Spleen (tissue), 11 donors: ENCODE measurements at regions not wholly inside any gene's neighbourhood (a gene's known extent, or its start where the extent isn't known, plus 50 kb on each side); places are given as distances from the start of the nearest gene placed in this dataset.
A peak's percentile ranks its signal among the peaks of the same experiment; 100 is the strongest.

Experiments used
- DNase-seq: peaks from one replicate; pipeline ENCODE4 v3.0.0-alpha.2; 2020
- H3K27ac ChIP-seq, 8 donors: fragments of 200-600 bp; sonication (generic) in 7 of 8; 1 replicate in 4 of 8; 2 replicates in 4 of 8; pipeline versions ENCODE4 v1.5.0 to v1.8.0; 2016 to 2021; ENCODE audit warnings: inconsistent platforms in 4 of 8, mild to moderate bottlenecking in 4 of 8, moderate library complexity in 1 of 8
- H3K27me3 ChIP-seq, 7 donors: fragments of 200-600 bp; sonication (generic) in 6 of 7; replicated peaks in 1 of 7; 1 replicate in 4 of 7; 2 replicates in 3 of 7; pipeline versions ENCODE4 v1.5.0 to v1.8.0; 2016 to 2021; ENCODE audit warnings: inconsistent platforms in 3 of 7, mild to moderate bottlenecking in 1 of 7
- H3K36me3 ChIP-seq, 6 donors: fragments of 200-600 bp; sonication (generic) in 5 of 6; 1 replicate in 4 of 6; 2 replicates in 2 of 6; pipeline versions ENCODE4 v1.5.0 to v1.8.0; 2016 to 2021; ENCODE audit warnings: inconsistent platforms in 2 of 6
- H3K4me1 ChIP-seq, 6 donors: fragments of 200-600 bp; sonication (generic) in 5 of 6; 1 replicate in 3 of 6; 2 replicates in 3 of 6; pipeline versions ENCODE4 v1.5.0 to v1.8.0; 2016 to 2021; ENCODE audit warnings: inconsistent platforms in 3 of 6
- H3K4me3 ChIP-seq, 8 donors: fragments of 200-600 bp; sonication (generic) in 7 of 8; 1 replicate in 4 of 8; 2 replicates in 4 of 8; pipeline versions ENCODE4 v1.5.0 to v1.8.0; 2016 to 2021; ENCODE audit warnings: inconsistent platforms in 4 of 8, mild to moderate bottlenecking in 4 of 8, moderate library complexity in 2 of 8
- H3K9me3 ChIP-seq, 8 donors: fragments of 200-600 bp; sonication (generic) in 7 of 8; 1 replicate in 4 of 8; 2 replicates in 4 of 8; pipeline versions ENCODE4 v1.5.0 to v1.8.0; 2016 to 2021; ENCODE audit warnings: inconsistent platforms in 4 of 8
- CTCF ChIP-seq, 11 experiments: fragments of 200-600 bp in 7 of 11; fragments of 450-650 bp in 4 of 11; sonication (generic) in 4 of 11; IDR thresholded peaks in 8 of 11; conservative IDR thresholded peaks in 3 of 11; 1 replicate in 7 of 11; 2 replicates in 4 of 11; pipeline versions ENCODE4 v1.4.0 to v1.8.0; 2016 to 2021; ENCODE audit warnings: antibody characterized with exemption in 11 of 11, inconsistent platforms in 4 of 11, mild to moderate bottlenecking in 1 of 11
- POLR2A ChIP-seq, 3 donors: fragments of 450-650 bp; IDR thresholded peaks; one replicate each; pipeline ENCODE4 v1.5.1; 2017; ENCODE audit warnings: antibody characterized with exemption in 3 of 3, mild to moderate bottlenecking in 1 of 3
- POLR2AphosphoS5 ChIP-seq, 3 donors: sonication (generic); formaldehyde crosslinking; IDR thresholded peaks; one replicate each; pipeline ENCODE4 v1.5.1; 2017; ENCODE audit warnings: antibody characterized with exemption in 3 of 3
- WGBS, 5 donors: extraction: QIAGEN DNeasy Blood & Tissue Kit in 3 of 5; methylation state at CpG; one replicate each; pipeline versions ENCODE4 v1.1.5 to v1.1.7; 2013 to 2018; 5-methylcytosine and 5-hydroxymethylcytosine counted together
- intact Hi-C: fragments of 100-400 bp; cut with DNase I; formaldehyde crosslinking; loops from one replicate; pipeline ENCODE4 v1.15.0; 2023; ENCODE audit warnings: low total_unique reads
- donor health status: healthy with polysubstance abuse.
- donor health status: DM: no; HTN: no; CAD: no; lungs with moderate emphysema.
- donor health status: DM: no; HTN: no; CAD: no.
- donor health status: Bipolar disorder and iron deficiency.
- donor health status: healthy.
- donor health status: DM: no; HTN: no; CAD: no.
- donor health status: DM: yes; HTN: yes; CAD: no.

- no peak overlapping the region for H3K27ac ChIP-seq
- H3K36me3 ChIP-seq: no peaks in the 10 kb centered on the region
- no peaks in the 10 kb centered on the region for H3K4me1 ChIP-seq
- DNase-seq: no peak
- intact Hi-C loops: no loop called here
- WGBS, 5 donors: 78 to 88% (median 85%) methylated on average over 10 to 13 of the region's 13 CpGs
- no peak overlapping the region for H3K4me3 ChIP-seq
- TF ChIP-seq POLR2A (IDR thresholded peaks at IDR 0.05): no peak
- TF ChIP-seq CTCF (IDR thresholded peaks at IDR 0.05 in 8 of 11, conservative IDR thresholded peaks at IDR 0.05 in 3 of 11): no peak
- TF ChIP-seq POLR2AphosphoS5 (IDR thresholded peaks at IDR 0.05): no peak
- no peaks in the 10 kb centered on the region for H3K27me3 ChIP-seq
- H3K9me3 ChIP-seq: no peaks in the 10 kb centered on the region
Measured at GRCh38 chr6:167392631-167393316, 67.9 kb downstream of the TTLL2 start.

DNA sequence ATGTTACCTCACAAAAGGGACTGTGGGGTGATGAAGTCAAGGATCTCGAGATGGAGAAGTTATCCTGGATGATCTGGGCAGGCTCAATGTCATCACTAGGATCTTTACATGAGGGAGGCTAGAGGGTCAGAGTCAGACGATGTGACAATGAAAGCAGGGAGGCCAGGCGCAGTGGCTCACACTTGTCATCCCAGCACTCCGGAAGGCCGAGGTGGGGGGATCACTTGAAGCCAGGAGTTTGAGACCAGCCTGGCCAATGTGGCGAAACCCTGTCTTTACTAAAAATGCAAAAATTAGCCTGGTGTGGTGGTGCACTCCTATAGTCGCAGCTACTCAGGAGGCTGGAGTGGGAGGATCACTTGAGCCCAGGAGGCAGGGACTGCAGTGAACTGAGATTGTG is 68.8 kb downstream of the TTLL2 start:
- Histone ChIP-seq H3K36me3 (no peaks in the 10 kb centered on the region), H3K27ac (no peak overlapping the region), H3K9me3 (no peaks in the 10 kb centered on the region), H3K4me1 (no peaks in the 10 kb centered on the region), H3K4me3 (no peak overlapping the region), H3K27me3 (no peaks in the 10 kb centered on the region)
- intact Hi-C loops: no loop called here
- DNase-seq: peak; percentile 57
- 85 to 93% (median 89%) methylated on average over 7 of the region's 7 CpGs for WGBS, 5 donors
- no peak for TF ChIP-seq POLR2A (IDR thresholded peaks at IDR 0.05)

DNA sequence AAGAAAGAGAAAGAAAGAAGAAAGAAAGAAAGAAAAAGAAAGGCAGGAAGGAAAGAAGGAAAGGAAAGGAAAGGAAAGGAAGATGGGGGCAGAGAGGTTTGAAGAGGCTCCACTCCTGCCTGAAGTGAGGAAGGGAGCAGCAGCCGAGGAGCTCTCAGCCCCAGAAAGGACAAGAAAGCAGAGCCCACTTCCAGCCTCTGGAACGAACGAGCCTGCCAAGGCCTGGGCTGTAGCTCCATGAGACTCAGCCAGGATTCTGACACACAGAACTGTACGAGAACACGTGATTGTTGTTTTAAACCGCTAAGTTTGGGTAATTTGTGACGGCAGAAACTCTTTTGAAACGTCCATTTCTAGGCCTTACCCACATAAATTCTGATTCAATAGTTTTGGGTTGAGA is 69.5 kb downstream of the TTLL2 start:
- Histone ChIP-seq H3K27me3 (no peaks in the 10 kb centered on the region), H3K4me3 (no peak overlapping the region), H3K27ac (no peak overlapping the region), H3K9me3 (no peaks in the 10 kb centered on the region), H3K4me1 (no peaks in the 10 kb centered on the region), H3K36me3 (no peaks in the 10 kb centered on the region)
- WGBS, 5 donors: 61 to 89% (median 80%) methylated on average over 8 of the region's 8 CpGs
- DNase-seq: peak; percentile 55
- TF ChIP-seq CTCF (IDR thresholded peaks at IDR 0.05 in 8 of 11, conservative IDR thresholded peaks at IDR 0.05 in 3 of 11) (no peak), POLR2A (IDR thresholded peaks at IDR 0.05) (no peak), POLR2AphosphoS5 (IDR thresholded peaks at IDR 0.05) (no peak)
- intact Hi-C loops: no loop called here

GRCh38 chr6:167394820-167395219 is 69.9 kb downstream of the TTLL2 start:
- DNase-seq: peak; percentile 44
- no peaks in the 10 kb centered on the region for H3K36me3 ChIP-seq
- H3K4me3 ChIP-seq: no peak overlapping the region
- H3K9me3 ChIP-seq: no peaks in the 10 kb centered on the region
- no peaks in the 10 kb centered on the region for H3K4me1 ChIP-seq
- TF ChIP-seq POLR2A (IDR thresholded peaks at IDR 0.05) (no peak), CTCF (IDR thresholded peaks at IDR 0.05 in 8 of 11, conservative IDR thresholded peaks at IDR 0.05 in 3 of 11) (no peak), POLR2AphosphoS5 (IDR thresholded peaks at IDR 0.05) (no peak)
- H3K27ac ChIP-seq: no peak overlapping the region
- H3K27me3 ChIP-seq: no peaks in the 10 kb centered on the region
- intact Hi-C loops: no loop called here
- WGBS, 5 donors: 89 to 94% (median 92%) methylated on average over 19 of the region's 19 CpGs
